Nephron (organoid): ENCODE measurements at regions not wholly inside any gene's neighbourhood (a gene's known extent, or its start where the extent isn't known, plus 50 kb on each side); places are given as distances from the start of the nearest gene placed in this dataset.
"Not testable (repeated sequence)": the region's sequence is repeated elsewhere in the genome, so short reads cannot be mapped to it uniquely, and the experiment has no call there.

Source experiments
- H3K27ac Mint-ChIP-seq, 3 experiments: 2 replicates each; pipeline ENCODE4 v1.8.0; 2020; ENCODE audit warnings: mixed read lengths in 3 of 3, mild to moderate bottlenecking in 2 of 3, moderate library complexity in 1 of 3
- H3K27me3 Mint-ChIP-seq: 2 replicates; pipeline ENCODE4 v1.8.0; 2021; ENCODE audit warnings: low read depth, mild to moderate bottlenecking, moderate library complexity, mixed read lengths
- H3K36me3 Mint-ChIP-seq: 2 replicates; pipeline ENCODE4 v1.8.0; 2020; ENCODE audit warnings: low read depth, mixed read lengths
- H3K4me1 Mint-ChIP-seq: 2 replicates; pipeline ENCODE4 v1.8.0; 2020; ENCODE audit warnings: mixed read lengths
- H3K4me3 Mint-ChIP-seq, 3 experiments: 2 replicates each; pipeline ENCODE4 v1.8.0; 2020; ENCODE audit warnings: mild to moderate bottlenecking in 3 of 3, mixed read lengths in 3 of 3, moderate library complexity in 2 of 3
- H3K9me3 Mint-ChIP-seq: 2 replicates; pipeline ENCODE4 v1.8.0; 2020; ENCODE audit warnings: mixed read lengths
- CTCF ChIP-seq, 3 experiments: fragments of 200-600 bp; sonication (generic); IDR thresholded peaks; one replicate each; pipeline ENCODE4 v1.5.0; 2021; ENCODE audit warnings: antibody characterized with exemption in 3 of 3; ENCODE audit not compliant: unreplicated experiment in 3 of 3

GRCh38 chr6:106724337-106724736 lies 95.0 kb downstream of the QRSL1 start:
- no peaks in the 10 kb centered on the region for H3K9me3 Mint-ChIP-seq
- TF ChIP-seq CTCF (IDR thresholded peaks at IDR 0.05; ENCODE audit: unreplicated experiment in 3 of 3): no peak
- H3K27me3 Mint-ChIP-seq: no peaks in the 10 kb centered on the region
- no peaks in the 10 kb centered on the region for H3K36me3 Mint-ChIP-seq
- H3K4me1 Mint-ChIP-seq: peaks cover 7% of the 10 kb centered on the region
- no peak overlapping the region for H3K4me3 Mint-ChIP-seq
- H3K27ac Mint-ChIP-seq: peak overlapping the region; percentile 82 to 90 (median 85)

GRCh38 chr6:106723419-106723818 lies 94.0 kb downstream of the QRSL1 start:
- not testable (repeated sequence) for H3K36me3 Mint-ChIP-seq, H3K4me1 Mint-ChIP-seq, H3K4me3 Mint-ChIP-seq, H3K27me3 Mint-ChIP-seq, H3K9me3 Mint-ChIP-seq
- H3K27ac Mint-ChIP-seq: peak overlapping the region in 2 of 3 experiments; percentile 82 to 90

DNA sequence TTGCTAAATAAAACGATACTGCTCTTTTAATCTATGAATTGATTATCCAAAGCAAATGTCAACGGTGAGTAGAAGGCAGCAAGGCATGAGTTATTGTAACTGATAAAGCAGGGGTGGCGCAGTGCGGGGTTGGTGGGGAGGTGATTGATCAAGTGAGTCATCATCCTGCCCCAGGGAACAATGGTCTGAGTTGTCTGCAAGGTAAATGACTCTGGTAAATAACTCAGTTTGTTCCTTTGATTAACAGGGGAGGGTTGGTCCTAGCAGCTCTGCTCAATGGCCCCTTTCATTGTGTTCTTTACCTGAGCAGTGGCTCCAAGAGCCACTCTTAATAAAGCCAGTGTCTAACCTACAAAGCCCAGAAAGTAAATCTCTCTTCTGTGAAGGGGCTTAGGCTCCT lies 91.8 kb downstream of the QRSL1 start:
- H3K36me3 Mint-ChIP-seq, H3K9me3 Mint-ChIP-seq, H3K27me3 Mint-ChIP-seq, H3K4me3 Mint-ChIP-seq, H3K4me1 Mint-ChIP-seq: not testable (repeated sequence)
- peak overlapping the region in 1 of 3 experiments; percentile 78 for H3K27ac Mint-ChIP-seq
